WI38 (cell line): ENCODE measurements at regions not wholly inside any gene's neighbourhood (a gene's known extent, or its start where the extent isn't known, plus 50 kb on each side); places are given as distances from the start of the nearest gene placed in this dataset.

Experiments
- H3K4me3 ChIP-seq: 2 replicates; pipeline ENCODE4 v1.5.1; 2011; ENCODE audit warnings: low read depth, mild to moderate bottlenecking, control low read depth, low read length
- TF ChIP-seq, protein P1 (sequence below): IDR thresholded peaks from 2 replicates; pipeline ENCODE4 v1.5.1; 2012; ENCODE audit warnings: low read depth, mild to moderate bottlenecking, control low read depth, low read length

DNA sequence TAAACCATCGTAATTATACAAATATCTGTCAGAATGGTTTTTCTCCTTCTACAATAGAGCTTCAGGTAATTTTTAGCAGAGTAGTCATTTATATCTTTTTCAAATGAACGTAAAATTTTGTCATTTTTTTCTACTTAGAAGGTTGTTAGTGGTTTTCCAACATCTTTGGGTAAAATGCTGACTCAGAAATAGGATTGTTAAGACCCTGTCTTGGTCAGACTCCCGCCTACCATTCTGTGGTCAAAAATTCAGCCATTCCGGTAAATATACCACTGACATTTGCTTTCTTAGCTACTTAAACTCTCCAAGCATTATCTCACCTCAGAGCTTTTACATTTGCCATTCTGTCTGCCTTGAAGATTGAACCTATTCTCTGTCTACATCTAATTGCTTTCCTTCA lies 154.1 kb upstream of the CDH19 start:
- TF ChIP-seq, protein P1, sequence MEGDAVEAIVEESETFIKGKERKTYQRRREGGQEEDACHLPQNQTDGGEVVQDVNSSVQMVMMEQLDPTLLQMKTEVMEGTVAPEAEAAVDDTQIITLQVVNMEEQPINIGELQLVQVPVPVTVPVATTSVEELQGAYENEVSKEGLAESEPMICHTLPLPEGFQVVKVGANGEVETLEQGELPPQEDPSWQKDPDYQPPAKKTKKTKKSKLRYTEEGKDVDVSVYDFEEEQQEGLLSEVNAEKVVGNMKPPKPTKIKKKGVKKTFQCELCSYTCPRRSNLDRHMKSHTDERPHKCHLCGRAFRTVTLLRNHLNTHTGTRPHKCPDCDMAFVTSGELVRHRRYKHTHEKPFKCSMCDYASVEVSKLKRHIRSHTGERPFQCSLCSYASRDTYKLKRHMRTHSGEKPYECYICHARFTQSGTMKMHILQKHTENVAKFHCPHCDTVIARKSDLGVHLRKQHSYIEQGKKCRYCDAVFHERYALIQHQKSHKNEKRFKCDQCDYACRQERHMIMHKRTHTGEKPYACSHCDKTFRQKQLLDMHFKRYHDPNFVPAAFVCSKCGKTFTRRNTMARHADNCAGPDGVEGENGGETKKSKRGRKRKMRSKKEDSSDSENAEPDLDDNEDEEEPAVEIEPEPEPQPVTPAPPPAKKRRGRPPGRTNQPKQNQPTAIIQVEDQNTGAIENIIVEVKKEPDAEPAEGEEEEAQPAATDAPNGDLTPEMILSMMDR: no peak
- H3K4me3 ChIP-seq: no peak overlapping the region

DNA sequence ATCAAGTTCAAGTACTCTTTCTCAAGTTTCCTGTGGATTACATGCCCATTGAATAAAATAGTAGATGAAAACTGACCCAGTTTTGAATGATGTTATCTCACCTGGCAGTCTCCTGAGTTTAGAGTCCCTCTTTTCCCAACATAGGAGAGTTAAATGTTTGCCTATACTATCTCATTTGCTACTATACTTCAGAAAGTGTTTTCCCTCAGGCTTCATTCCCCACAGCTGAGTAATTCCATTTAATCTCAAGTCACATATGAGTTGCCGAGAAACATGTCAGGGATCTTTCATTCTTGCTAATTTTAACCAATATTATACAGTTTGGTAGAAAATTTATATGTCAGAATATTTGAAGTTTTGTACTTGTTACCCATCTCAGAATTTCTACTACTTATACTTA lies 150.4 kb upstream of the CDH19 start:
- TF ChIP-seq, protein P1: no peak
- no peak overlapping the region for H3K4me3 ChIP-seq

DNA sequence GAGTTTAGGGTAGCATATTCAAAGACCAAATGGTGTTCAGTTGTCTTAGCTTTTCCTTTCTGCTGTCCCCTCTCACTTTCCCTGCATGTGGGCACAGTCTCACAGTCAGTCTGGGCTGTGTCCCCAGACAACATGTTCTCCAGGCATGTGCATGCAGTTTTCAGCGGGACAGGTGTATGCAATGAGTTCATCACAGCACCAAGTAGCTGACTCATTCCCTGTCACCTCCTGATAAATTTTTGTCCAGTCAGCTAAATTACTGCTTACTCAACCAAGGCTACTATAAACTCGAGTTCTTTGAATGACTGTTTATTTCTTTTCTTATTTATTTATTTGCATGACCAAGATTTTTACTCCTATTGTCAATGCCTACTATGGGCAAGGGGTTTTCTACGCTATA lies 148.8 kb upstream of the CDH19 start:
- TF ChIP-seq, protein P1: no peak
- no peak overlapping the region for H3K4me3 ChIP-seq

DNA sequence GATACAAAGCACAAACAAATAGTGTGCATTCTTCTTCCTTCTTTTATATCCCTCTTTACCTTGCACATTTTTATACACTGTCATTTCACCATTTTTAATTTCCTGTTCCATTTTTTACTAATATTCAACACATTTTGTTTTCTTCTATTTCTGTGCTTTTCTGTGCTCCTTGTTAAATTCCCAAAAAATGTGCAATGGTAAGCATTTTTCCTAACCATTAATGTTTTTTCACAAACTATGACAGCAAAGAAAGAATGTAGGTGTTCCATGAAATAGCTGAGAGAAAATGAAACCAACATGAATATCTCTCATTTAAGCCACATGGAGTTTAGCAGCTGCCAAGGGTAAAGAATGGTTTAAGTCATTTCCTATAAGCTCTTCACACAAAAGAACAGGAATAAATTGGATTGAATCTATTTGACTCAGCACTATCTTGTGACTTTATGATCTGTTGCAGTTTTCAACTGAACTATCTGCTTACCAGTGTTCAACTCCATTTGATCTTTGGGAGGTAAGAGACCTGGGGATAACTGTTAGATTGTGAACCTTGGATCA lies 145.7 kb upstream of the CDH19 start:
- TF ChIP-seq, protein P1: no peak
- no peak overlapping the region for H3K4me3 ChIP-seq

DNA sequence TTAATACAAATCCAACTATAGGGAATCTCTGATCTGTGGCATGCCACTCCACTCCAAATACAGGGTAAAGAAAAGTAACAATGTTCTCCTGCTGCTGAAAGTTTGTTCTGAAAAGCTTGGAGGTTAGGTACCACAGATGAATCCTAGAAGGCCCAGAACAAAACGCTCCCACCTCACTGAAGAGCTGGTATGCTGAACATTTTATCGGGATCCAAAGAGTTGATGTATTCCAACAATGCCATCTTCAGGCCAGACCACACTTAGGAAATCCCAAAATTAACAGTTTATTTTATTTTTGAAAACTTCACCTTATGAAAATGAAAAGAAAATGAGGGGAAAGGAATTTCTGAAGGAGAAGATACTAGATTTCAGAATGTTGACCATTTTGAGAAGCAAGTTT lies 145.1 kb upstream of the CDH19 start:
- TF ChIP-seq, protein P1: no peak
- H3K4me3 ChIP-seq: no peak overlapping the region

DNA sequence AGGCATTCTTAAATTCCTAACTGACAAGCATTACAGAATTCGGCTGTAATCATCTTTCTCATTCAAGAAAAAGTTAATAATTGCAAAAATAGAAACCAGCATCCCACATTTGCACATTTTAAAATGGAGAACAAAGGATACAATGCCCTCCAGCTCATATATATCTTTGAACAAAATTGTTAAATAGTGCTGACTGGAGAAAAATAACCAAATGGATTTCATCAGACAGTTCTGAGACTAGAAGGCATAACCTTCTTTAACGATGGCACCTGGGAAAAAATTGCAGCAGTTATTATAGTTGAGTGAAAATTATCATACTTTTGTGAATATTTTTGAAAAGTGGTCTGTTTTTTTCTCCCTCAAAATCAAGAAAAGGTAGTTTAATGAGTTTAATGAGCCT lies 138.9 kb upstream of the CDH19 start:
- TF ChIP-seq, protein P1: no peak
- no peak overlapping the region for H3K4me3 ChIP-seq

DNA sequence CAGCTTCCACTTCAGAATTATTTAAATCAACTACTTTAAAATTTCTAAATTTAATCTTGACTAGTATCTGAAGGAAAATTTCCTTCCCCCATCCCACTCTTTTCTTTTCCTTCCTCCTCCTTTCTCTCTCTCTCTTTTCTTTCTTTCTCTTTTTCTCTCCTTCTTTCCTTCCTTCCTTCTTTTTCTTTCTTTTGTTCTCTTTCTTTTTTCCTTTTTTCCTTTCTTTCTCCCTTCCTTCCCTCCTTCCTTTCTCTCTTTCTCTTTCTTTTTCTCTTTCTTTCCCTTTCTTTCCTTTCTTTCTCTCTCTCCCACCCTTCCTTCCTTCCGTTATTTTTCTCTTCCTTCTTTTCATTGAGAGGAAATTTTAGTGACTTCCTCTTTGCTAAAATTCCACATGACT lies 132.0 kb upstream of the CDH19 start:
- TF ChIP-seq, protein P1: no peak
- H3K4me3 ChIP-seq: no peak overlapping the region
